GM21367 (cell line): ENCODE measurements at regions not wholly inside any gene's neighbourhood (a gene's known extent, or its start where the extent isn't known, plus 50 kb on each side); places are given as distances from the start of the nearest gene placed in this dataset.

Source experiments
- ATAC-seq: cut with Tn5 transposase; IDR thresholded peaks from one replicate; pipeline ENCODE4 v1.9.1; 2021; ENCODE audit not compliant: unreplicated experiment

DNA sequence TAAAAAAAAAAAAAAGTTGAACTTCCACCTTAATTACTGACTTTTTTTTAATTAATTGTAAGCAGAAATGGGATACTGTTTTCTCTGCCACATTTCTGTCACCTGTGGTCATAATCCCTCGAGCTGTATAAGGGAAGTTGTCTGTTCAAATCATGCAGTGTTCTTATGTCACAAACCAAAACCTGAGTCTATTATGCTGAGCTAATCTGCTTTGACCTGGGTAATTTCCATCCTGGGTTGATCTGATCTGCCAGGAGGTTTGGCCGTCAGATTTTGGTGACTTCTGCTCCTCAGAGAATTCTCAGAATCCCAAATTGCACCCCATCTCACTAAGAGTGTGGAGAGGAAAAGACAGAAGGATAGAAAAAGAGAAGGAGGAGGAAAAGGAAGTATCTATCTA lies 683.1 kb downstream of the KCTD8 start:
- no peak for ATAC-seq

DNA sequence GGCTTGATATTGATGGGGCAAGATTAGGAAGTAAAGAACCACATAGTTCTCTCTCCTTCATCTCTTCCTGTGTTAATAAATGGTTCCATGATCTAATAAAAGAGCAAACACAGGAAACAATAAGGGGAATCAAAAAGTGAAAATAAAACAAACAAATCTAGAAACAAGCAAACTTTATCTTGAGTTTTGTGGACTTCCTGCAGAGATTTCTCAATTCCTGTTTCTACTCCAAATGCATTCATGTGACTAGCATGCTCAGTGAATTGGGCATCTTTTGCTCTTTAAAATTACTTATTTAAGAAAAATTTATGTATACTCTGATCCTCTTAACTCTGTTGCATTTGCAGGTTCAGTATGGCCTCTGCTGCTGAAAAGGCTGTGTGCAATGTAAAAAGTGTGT lies 682.0 kb downstream of the KCTD8 start:
- ATAC-seq: no peak

GRCh38 chr4:43776371-43776770 lies 672.2 kb downstream of the KCTD8 start:
- no peak for ATAC-seq

GRCh38 chr4:43778187-43778915 lies 670.3 kb downstream of the KCTD8 start:
- ATAC-seq: no peak

DNA sequence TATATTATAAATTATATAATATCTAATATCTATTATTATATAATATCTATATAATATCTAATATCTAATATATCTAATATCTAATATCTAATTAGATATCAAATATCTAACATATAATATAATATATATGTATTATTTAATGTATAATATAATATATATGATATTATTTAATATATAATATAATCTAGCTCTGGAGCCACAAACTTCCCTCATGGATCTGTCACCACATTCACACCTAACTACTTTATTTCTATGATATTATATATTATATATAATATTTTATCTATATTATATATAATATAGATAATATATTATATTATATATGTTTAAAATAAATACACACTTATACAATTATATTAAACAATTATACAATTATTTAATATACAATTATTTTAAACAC lies 667.5 kb downstream of the KCTD8 start:
- ATAC-seq: no peak

DNA sequence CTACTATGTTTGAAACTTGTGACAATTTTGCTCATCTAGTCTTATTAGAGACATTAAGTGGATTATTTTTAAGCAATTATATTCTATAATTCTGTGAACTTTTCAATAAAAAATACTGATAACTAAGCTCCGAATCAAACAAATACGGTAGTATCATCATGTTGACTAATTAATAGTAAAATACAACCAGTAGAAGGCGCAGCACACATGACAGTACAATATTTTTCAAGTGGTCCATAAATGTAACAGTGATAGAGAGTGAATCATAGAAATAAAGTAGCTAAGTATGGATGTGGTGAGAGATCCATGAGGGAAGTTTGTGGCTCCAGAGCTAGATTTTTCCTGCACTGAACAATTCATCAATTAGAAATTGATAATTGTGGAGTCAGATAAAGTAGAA lies 666.2 kb downstream of the KCTD8 start:
- ATAC-seq: no peak

- no peak for ATAC-seq
Observed at GRCh38 chr4:43816116-43816515, 632.5 kb downstream of the KCTD8 start.

- ATAC-seq: no peak
Observed at GRCh38 chr4:43822621-43823020, 626.0 kb downstream of the KCTD8 start.

DNA sequence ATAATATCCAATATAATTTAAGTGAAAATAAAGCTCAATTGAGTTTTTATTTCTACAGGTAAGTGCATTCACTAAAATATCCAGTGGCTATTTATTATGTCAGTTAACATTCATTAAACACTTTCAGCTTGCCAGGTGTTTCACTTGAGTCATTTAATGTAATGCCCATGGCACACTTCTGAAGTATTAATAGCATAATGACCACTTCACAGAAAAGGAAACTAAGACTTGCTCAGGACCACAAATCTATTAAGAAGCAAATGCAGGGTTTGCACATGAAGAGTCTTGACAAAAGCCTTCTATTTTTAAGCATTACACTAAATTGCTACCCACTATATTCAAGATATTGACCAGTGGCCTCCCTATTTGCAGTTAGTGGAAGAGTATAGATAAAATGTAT lies 612.7 kb downstream of the KCTD8 start:
- ATAC-seq: no peak

DNA sequence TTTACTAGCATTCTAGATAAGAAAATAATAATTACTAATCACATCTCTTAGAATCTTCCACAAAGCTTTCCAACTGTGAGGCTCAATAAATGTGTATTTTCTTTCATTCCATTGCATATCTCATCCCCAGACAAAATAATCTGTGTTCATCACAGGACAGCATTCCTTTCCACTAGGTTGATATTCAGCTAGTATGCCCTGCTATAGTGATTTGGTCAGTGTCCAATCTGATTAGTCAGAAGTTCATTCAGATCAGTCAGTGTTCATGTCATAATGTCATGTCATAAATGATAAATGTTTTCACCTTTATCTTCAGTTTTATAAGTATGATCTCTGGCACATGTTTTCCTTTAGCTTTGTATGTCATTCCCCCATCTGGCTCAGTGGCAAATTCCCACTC lies 611.4 kb downstream of the KCTD8 start:
- ATAC-seq: no peak

GRCh38 chr4:43837604-43838003 lies 611.0 kb downstream of the KCTD8 start:
- no peak for ATAC-seq

DNA sequence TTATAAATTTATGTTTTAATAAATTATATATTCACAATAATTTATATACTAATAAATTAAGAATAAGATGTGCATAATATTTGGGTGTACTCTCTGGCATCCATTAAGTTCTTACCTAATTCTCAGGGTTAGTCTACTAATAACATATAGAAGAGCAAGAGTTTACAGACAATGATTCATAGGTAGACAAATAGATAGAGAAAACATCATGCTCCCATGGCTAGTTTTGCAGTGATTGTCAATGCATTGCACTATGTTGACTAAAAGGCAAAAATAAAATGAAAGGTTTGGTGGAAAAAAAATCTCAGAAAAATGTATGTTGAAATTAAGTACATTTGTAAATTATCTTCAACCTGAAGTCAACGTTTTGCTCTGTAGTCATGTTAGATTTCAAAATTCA lies 606.0 kb downstream of the KCTD8 start:
- no peak for ATAC-seq

DNA sequence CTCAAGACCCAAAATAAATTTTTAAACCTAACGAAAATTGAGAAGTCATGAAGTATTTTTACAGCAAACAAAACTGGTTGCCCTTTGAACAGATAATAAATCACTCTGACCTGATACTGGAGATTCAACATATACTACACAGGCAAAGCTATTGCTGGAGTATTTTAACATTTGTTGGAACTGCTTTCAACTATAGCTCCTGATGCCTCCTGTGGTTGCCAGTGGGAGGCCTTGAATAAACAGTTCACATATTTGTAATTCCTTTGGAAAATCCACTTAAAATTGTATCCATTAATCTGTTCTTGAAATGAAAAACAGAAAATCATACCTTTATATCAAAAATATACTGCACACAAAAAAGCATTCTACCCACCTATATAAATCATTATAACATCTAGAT lies 605.1 kb downstream of the KCTD8 start:
- no peak for ATAC-seq

DNA sequence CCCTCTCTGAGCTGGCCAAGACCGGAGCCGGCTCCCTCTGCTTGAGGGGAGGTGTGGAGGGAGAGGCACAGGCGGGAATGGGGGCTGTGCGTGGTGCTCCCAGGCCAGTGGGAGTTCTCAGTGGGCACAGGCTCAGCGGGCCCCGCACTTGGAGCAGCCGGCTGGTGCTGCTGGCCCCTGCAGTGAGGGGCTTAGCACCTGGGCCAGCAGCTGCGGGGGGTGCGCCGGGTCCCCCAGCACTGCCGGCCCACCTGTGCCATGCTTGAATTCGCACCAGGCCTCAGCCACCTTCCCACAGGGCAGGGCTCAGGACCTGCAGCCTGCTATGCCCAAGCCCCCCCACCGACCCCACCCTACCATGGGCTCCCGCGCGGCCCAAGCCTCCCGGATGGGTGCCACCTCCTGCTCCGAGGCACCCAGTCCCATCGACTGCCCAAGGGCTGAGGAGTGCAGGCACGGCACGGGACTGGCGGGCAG lies 602.5 kb downstream of the KCTD8 start:
- no peak for ATAC-seq

DNA sequence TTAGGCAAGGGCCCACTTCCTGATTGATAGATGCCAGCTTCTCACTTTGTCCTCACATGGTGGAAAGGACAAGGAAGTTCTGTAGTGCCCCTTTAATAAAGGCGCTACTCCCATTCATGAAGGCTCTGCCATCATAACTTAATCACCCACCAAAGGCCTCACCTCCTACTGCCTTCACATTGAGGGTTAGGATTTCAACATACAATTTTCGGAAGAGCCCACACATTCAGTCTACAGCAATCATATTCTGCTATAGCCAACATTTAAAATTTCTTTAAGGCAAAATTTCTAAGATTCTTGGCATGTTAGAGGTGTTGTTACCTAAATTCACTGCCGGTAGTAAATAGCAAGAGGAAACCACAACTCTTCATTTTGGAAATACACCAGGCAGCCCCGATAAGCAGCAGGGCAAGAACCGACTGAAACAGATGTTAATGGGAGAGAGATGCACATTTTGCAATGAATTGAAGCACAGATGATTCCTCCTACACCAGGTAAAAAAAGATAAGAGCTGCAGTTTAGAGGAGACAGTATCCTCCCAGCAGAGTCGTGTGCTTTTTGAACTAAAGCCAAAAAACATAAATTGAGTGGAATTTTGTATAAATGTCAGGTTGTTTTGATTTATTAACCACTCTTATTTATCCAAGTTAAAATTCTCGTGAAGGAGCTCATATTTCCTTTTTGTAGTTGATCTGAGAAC lies 594.9 kb downstream of the KCTD8 start:
- ATAC-seq: no peak

DNA sequence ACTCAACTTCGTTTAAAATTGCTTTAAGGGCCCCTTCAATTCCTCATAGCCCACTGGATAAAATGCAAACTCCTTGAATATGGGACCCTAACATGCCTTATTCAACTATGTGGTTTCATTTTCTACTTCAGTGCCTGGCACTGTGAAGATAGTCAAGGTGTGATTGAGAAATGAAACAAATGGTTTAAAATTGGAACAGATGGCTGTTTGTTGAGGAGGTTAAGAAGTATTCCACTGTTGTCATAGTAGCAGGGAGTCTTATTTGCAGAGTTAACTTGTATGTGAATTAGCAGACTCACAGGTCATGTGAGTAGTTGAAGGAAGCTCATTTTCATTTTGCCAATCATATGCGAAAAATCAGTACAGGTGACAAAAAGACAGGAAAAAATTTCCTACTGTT lies 593.3 kb downstream of the KCTD8 start:
- no peak for ATAC-seq

DNA sequence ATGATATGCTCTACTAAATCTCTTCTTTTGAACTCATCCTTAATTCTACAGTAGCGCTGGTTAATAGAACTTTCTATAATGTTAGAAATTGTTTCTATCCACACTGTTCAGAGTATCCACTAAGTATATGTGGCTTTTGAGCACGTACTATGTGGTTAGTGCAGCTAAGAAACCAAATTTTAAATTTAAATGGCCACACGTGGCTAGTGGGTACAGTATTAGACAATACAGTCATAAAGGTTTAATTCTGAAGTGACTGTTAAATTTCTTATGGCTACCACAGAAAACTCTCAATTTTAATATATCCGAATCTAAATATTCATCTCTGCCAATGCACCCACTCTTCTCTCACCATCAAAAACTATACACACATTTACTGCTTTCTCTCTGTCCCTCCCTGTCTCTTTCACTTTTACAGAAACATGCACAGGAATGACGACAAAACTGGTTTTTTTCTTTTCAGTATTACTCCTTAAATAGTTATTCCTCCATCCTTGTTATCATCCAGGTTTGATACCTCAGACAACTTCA lies 583.9 kb downstream of the KCTD8 start:
- no peak for ATAC-seq

GRCh38 chr4:43867908-43868307 lies 580.7 kb downstream of the KCTD8 start:
- ATAC-seq: no peak

- ATAC-seq: no peak
Observed at GRCh38 chr4:43875655-43876054, 573.0 kb downstream of the KCTD8 start.

GRCh38 chr4:43882470-43882869 lies 566.1 kb downstream of the KCTD8 start:
- no peak for ATAC-seq

GRCh38 chr4:43886196-43886595 lies 562.4 kb downstream of the KCTD8 start:
- no peak for ATAC-seq

GRCh38 chr4:43898836-43899235 lies 549.8 kb downstream of the KCTD8 start:
- no peak for ATAC-seq
